Nephron (organoid): ENCODE measurements at regions not wholly inside any gene's neighbourhood (a gene's known extent, or its start where the extent isn't known, plus 50 kb on each side); places are given as distances from the start of the nearest gene placed in this dataset.

Source experiments
- H3K27ac Mint-ChIP-seq, 3 experiments: 2 replicates each; pipeline ENCODE4 v1.8.0; 2020; ENCODE audit warnings: mixed read lengths in 3 of 3, mild to moderate bottlenecking in 2 of 3, moderate library complexity in 1 of 3
- H3K27me3 Mint-ChIP-seq: 2 replicates; pipeline ENCODE4 v1.8.0; 2021; ENCODE audit warnings: low read depth, mild to moderate bottlenecking, moderate library complexity, mixed read lengths
- H3K36me3 Mint-ChIP-seq: 2 replicates; pipeline ENCODE4 v1.8.0; 2020; ENCODE audit warnings: low read depth, mixed read lengths
- H3K4me1 Mint-ChIP-seq: 2 replicates; pipeline ENCODE4 v1.8.0; 2020; ENCODE audit warnings: mixed read lengths
- H3K4me3 Mint-ChIP-seq, 3 experiments: 2 replicates each; pipeline ENCODE4 v1.8.0; 2020; ENCODE audit warnings: mild to moderate bottlenecking in 3 of 3, mixed read lengths in 3 of 3, moderate library complexity in 2 of 3
- H3K9me3 Mint-ChIP-seq: 2 replicates; pipeline ENCODE4 v1.8.0; 2020; ENCODE audit warnings: mixed read lengths
- TF ChIP-seq, protein P1 (sequence below), 3 experiments: fragments of 200-600 bp; sonication (generic); IDR thresholded peaks; one replicate each; pipeline ENCODE4 v1.5.0; 2021; ENCODE audit warnings: antibody characterized with exemption in 3 of 3; ENCODE audit not compliant: unreplicated experiment in 3 of 3

DNA sequence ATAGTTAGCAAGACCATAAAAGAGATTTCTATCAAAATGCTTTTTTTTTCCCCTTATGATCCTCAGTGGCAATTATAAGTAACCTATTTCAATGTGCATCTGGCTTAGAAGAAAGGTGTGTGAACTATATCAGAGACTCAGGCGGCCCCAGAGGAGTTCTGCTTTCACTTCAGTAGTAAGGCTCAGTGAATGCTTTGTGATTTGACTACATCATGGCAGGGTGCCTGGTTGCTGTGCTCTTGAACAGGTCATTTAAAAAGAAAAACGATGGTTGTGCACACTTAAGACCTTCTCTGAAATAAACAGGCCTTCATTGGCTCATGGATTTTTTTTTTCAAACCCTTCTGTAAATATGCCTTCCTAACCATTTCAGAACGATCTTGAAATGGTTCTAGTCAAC is 400.4 kb upstream of the RARB start:
- TF ChIP-seq, protein P1, sequence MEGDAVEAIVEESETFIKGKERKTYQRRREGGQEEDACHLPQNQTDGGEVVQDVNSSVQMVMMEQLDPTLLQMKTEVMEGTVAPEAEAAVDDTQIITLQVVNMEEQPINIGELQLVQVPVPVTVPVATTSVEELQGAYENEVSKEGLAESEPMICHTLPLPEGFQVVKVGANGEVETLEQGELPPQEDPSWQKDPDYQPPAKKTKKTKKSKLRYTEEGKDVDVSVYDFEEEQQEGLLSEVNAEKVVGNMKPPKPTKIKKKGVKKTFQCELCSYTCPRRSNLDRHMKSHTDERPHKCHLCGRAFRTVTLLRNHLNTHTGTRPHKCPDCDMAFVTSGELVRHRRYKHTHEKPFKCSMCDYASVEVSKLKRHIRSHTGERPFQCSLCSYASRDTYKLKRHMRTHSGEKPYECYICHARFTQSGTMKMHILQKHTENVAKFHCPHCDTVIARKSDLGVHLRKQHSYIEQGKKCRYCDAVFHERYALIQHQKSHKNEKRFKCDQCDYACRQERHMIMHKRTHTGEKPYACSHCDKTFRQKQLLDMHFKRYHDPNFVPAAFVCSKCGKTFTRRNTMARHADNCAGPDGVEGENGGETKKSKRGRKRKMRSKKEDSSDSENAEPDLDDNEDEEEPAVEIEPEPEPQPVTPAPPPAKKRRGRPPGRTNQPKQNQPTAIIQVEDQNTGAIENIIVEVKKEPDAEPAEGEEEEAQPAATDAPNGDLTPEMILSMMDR (IDR thresholded peaks at IDR 0.05; ENCODE audit: unreplicated experiment in 3 of 3) = no peak
- Mint-ChIP-seq H3K9me3 (no peaks in the 10 kb centered on the region), H3K36me3 (no peaks in the 10 kb centered on the region), H3K27me3 (no peaks in the 10 kb centered on the region), H3K27ac (peak overlapping the region in 1 of 3 experiments; percentile 30), H3K4me3 (no peak overlapping the region), H3K4me1 (no peaks in the 10 kb centered on the region)

DNA sequence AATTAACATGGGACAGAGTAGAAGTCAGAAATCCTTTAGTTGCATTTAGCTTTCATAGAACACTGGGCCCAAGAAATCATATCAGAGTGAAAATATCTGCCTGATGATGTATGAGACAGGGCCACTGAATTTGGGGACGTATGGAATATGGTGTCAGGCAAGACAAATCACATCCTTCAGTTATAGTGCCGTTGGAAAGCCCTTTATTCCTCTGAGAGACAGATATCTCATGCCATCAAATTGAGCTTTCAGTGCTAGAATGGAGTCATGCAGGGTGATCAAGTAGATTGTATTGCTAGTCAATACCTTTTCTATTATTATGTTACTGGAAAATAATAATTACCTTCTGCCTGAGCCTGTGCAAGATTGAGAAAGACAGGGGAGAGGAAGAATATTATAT is 398.2 kb upstream of the RARB start:
- H3K27me3 Mint-ChIP-seq = no peaks in the 10 kb centered on the region
- H3K4me1 Mint-ChIP-seq = peaks cover 15% of the 10 kb centered on the region
- H3K27ac Mint-ChIP-seq = no peak overlapping the region
- no peak overlapping the region for H3K4me3 Mint-ChIP-seq
- H3K9me3 Mint-ChIP-seq = no peaks in the 10 kb centered on the region
- H3K36me3 Mint-ChIP-seq = no peaks in the 10 kb centered on the region
- TF ChIP-seq, protein P1 (IDR thresholded peaks at IDR 0.05; ENCODE audit: unreplicated experiment in 3 of 3) = no peak

DNA sequence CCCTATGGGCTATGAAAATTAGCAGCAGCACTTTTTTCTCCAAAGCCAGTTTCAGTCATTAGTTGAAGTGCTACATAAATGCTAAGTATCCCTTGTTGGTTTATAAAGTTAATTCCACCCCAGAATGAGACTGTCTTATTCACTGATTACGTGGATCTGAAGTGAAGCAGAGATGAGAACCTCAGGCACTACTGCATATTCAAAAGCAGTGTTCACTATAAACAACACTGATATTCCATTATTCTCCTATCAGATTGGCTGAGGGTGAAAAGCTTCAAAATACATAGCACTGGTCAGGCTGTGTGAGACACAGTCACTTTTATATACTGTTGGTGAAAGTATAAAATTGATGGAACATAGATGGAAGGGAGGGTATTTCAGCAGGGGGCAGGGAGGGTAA is 395.7 kb upstream of the RARB start:
- Mint-ChIP-seq H3K4me3 (no peak overlapping the region), H3K9me3 (no peaks in the 10 kb centered on the region), H3K27ac (no peak overlapping the region), H3K4me1 (peaks cover 27% of the 10 kb centered on the region), H3K27me3 (no peaks in the 10 kb centered on the region), H3K36me3 (no peaks in the 10 kb centered on the region)
- TF ChIP-seq, protein P1 (IDR thresholded peaks at IDR 0.05; ENCODE audit: unreplicated experiment in 3 of 3) = no peak

- no peaks in the 10 kb centered on the region for H3K9me3 Mint-ChIP-seq
- H3K4me1 Mint-ChIP-seq = peaks cover 39% of the 10 kb centered on the region
- no peaks in the 10 kb centered on the region for H3K36me3 Mint-ChIP-seq
- H3K27ac Mint-ChIP-seq = peak overlapping the region in 1 of 3 experiments; percentile 37
- TF ChIP-seq, protein P1 (IDR thresholded peaks at IDR 0.05; ENCODE audit: unreplicated experiment in 3 of 3) = peak; percentile 37 to 56 (median 49)
- no peaks in the 10 kb centered on the region for H3K27me3 Mint-ChIP-seq
- H3K4me3 Mint-ChIP-seq = no peak overlapping the region
These were observed 394.5 kb upstream of the RARB start for GRCh38 chr3:25033407-25034029.

GRCh38 chr3:25035526-25035925 is 392.5 kb upstream of the RARB start:
- no peaks in the 10 kb centered on the region for H3K9me3 Mint-ChIP-seq
- H3K36me3 Mint-ChIP-seq = no peaks in the 10 kb centered on the region
- peaks cover 53% of the 10 kb centered on the region for H3K4me1 Mint-ChIP-seq
- TF ChIP-seq, protein P1 (IDR thresholded peaks at IDR 0.05; ENCODE audit: unreplicated experiment in 3 of 3) = no peak
- H3K4me3 Mint-ChIP-seq = no peak overlapping the region
- H3K27me3 Mint-ChIP-seq = no peaks in the 10 kb centered on the region
- no peak overlapping the region for H3K27ac Mint-ChIP-seq

DNA sequence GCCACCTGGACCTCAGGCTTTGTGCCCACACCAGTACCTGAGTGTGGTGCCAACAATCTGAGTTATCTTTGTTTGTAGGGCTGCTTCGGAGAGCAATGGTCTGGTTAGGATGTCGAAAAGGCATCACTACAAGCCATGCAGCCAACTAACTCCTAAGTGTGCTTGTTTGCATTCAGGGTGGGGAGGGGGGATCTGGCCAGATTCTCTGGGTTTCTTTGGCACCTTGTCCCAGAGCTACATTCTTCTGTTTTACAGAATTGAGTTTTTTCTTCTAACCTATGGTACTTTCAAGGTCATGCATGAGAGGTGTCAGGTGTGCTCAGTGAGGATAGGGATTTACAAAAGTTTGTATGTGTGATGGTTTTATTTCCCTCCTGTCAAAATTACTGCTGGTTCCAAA is 391.4 kb upstream of the RARB start:
- Mint-ChIP-seq H3K9me3 (no peaks in the 10 kb centered on the region), H3K27me3 (no peaks in the 10 kb centered on the region), H3K36me3 (no peaks in the 10 kb centered on the region), H3K27ac (peak overlapping the region; percentile 30 to 89 (median 71)), H3K4me3 (no peak overlapping the region), H3K4me1 (peaks cover 53% of the 10 kb centered on the region)
- TF ChIP-seq, protein P1 (IDR thresholded peaks at IDR 0.05; ENCODE audit: unreplicated experiment in 3 of 3) = no peak
